ENCODE measurements at regions not wholly inside any gene's neighbourhood (a gene's known extent, or its start where the extent isn't known, plus 50 kb on each side); places are given as distances from the start of the nearest gene placed in this dataset.
A peak's percentile ranks its signal among the peaks of the same experiment; 100 is the strongest.

DNA sequence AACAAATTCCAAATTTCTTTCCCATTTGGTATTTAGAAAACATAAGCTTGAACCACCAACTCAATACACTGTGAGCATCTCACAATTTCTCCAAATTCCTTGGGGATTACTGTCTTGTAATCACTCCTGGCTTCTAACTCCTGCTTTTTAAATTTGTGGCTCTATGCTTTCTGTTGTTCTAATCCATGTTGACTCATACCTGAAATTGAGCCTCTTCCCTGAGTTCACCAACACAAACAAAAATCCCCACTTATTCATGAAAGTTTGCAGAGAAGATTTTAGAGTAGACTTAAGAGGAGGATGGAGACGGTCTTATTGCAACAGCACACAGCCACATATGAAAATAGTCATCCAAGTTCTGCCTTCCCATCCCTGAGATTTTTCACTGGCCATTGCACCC lies 252.5 kb downstream of the PTEN start:
- peak overlapping the region; percentile 60 for H3K4me2 ChIP-seq (ENCODE audit: low read depth, low read length, poor library complexity, severe bottlenecking)
- peaks cover 61% of the 10 kb centered on the region for H3F3A ChIP-seq (ENCODE audit: insufficient read depth)

DNA sequence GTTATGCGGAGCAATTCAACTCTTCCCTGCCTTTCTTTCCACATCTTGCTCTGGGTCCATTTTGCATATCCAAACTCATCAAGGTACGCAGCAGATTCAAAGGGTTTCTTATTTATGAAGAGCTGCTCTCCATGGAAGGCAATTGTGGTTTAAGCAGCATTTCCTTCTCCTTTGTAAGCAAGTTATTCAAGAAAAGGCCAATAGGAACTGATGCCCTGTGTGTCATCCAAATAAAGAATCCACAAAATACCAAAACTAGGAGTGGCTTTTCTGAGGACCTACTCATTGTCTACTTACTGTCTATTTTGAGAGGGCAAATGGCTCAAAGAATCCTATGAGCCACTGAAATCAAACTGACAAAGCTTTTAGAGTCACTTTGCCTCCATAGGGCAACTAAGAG lies 253.1 kb downstream of the PTEN start:
- H3K27ac ChIP-seq (ENCODE audit: low read depth, low read length) = peak overlapping the region; percentile 99
- H3K79me2 ChIP-seq (ENCODE audit: insufficient read depth, low read length) = peaks cover 10% of the 10 kb centered on the region; the same call in 1 of the 2 replicates

More for the DNA sequence above, 252.5 kb downstream of the PTEN start:
- Histone ChIP-seq H2AFZ (ENCODE audit: low read depth, low read length, severe bottlenecking) (no peak overlapping the region), H3K36me3 (ENCODE audit: low read length) (no peaks in the 10 kb centered on the region), H3K4me3 (ENCODE audit: insufficient read depth, low read length, poor library complexity, severe bottlenecking) (no peak overlapping the region), H3K9ac (ENCODE audit: low read length) (0 out of 2 replicates have a peak overlapping the region, but pooled peaks have one; percentile 1), H4K20me1 (ENCODE audit: low read depth, low read length) (no peaks in the 10 kb centered on the region), H3K9me2 (replicated peaks; ENCODE audit: insufficient read depth, low read length) (no peaks in the 10 kb centered on the region), H3K9me3 (ENCODE audit: insufficient read depth, low read length) (no peaks in the 10 kb centered on the region), H3K27ac (ENCODE audit: low read depth, low read length) (peak overlapping the region; percentile 99), H3K79me2 (ENCODE audit: insufficient read depth, low read length) (peaks cover 6% of the 10 kb centered on the region; the same call in 1 of the 2 replicates), H3K27me3 (ENCODE audit: low read length) (no peaks in the 10 kb centered on the region)
- TF ChIP-seq, protein P1, sequence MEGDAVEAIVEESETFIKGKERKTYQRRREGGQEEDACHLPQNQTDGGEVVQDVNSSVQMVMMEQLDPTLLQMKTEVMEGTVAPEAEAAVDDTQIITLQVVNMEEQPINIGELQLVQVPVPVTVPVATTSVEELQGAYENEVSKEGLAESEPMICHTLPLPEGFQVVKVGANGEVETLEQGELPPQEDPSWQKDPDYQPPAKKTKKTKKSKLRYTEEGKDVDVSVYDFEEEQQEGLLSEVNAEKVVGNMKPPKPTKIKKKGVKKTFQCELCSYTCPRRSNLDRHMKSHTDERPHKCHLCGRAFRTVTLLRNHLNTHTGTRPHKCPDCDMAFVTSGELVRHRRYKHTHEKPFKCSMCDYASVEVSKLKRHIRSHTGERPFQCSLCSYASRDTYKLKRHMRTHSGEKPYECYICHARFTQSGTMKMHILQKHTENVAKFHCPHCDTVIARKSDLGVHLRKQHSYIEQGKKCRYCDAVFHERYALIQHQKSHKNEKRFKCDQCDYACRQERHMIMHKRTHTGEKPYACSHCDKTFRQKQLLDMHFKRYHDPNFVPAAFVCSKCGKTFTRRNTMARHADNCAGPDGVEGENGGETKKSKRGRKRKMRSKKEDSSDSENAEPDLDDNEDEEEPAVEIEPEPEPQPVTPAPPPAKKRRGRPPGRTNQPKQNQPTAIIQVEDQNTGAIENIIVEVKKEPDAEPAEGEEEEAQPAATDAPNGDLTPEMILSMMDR (IDR thresholded peaks at IDR 0.05; ENCODE audit: insufficient read depth, low read length, poor library complexity, severe bottlenecking) = no peak
- no peak for TF ChIP-seq EZH2phosphoT487 (conservative IDR thresholded peaks at IDR 0.05; ENCODE audit: low read length)

DNA sequence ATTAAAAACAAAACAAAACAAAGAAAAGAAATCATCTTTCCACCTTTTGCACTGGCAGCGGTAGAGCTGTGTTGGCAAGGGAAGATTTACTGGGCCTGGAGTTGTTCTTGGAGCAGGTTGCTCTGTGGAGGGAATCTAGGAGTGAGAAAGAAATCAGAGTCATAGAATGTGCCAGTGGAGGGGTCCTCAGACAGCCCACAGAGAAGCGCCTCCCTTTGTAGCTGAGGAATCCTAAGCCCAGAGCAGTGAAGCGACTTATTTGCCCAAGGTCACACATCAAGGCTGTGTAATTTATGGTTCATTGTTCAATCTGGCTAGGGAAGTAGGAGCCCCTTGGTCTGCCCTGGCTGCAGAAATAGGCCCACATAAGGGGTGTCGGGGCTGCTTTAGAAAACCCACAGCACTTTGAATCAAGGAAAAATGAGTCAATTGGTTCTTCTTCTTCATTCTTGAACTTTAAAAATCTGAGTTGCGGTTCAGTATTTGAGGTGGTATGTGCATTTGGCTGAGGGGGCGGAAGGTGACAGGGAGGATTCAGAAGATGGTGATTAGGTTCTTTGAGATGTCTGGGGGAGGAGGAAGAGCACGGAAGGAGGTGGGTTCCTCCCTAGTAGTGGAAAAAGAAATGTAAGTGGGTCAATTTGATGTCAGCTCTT lies 253.7 kb downstream of the PTEN start:
- Histone ChIP-seq H3K36me3 (ENCODE audit: low read length) (no peaks in the 10 kb centered on the region), H3K27me3 (ENCODE audit: low read length) (no peaks in the 10 kb centered on the region), H3K4me3 (ENCODE audit: insufficient read depth, low read length, poor library complexity, severe bottlenecking) (no peak overlapping the region), H3K9ac (ENCODE audit: low read length) (peak overlapping the region; percentile 20), H3K9me3 (ENCODE audit: insufficient read depth, low read length) (no peaks in the 10 kb centered on the region), H3K79me2 (ENCODE audit: insufficient read depth, low read length) (peaks cover 10% of the 10 kb centered on the region; the same call in 1 of the 2 replicates), H3F3A (ENCODE audit: insufficient read depth) (peaks cover 56% of the 10 kb centered on the region), H2AFZ (ENCODE audit: low read depth, low read length, severe bottlenecking) (peak overlapping the region; percentile 5), H4K20me1 (ENCODE audit: low read depth, low read length) (no peaks in the 10 kb centered on the region), H3K9me2 (replicated peaks; ENCODE audit: insufficient read depth, low read length) (no peaks in the 10 kb centered on the region), H3K4me2 (ENCODE audit: low read depth, low read length, poor library complexity, severe bottlenecking) (peak overlapping the region; percentile 60), H3K27ac (ENCODE audit: low read depth, low read length) (peak overlapping the region; percentile 99)
- no peak for TF ChIP-seq EZH2phosphoT487 (conservative IDR thresholded peaks at IDR 0.05; ENCODE audit: low read length)
- TF ChIP-seq, protein P1 (IDR thresholded peaks at IDR 0.05; ENCODE audit: insufficient read depth, low read length, poor library complexity, severe bottlenecking) = no peak

More for the DNA sequence above, 253.1 kb downstream of the PTEN start:
- no peaks in the 10 kb centered on the region for H4K20me1 ChIP-seq (ENCODE audit: low read depth, low read length)
- H3K27me3 ChIP-seq (ENCODE audit: low read length) = no peaks in the 10 kb centered on the region
- H2AFZ ChIP-seq (ENCODE audit: low read depth, low read length, severe bottlenecking) = peak overlapping the region; percentile 5
- no peaks in the 10 kb centered on the region for H3K9me3 ChIP-seq (ENCODE audit: insufficient read depth, low read length)
- H3K36me3 ChIP-seq (ENCODE audit: low read length) = no peaks in the 10 kb centered on the region
- peaks cover 56% of the 10 kb centered on the region for H3F3A ChIP-seq (ENCODE audit: insufficient read depth)
- no peak overlapping the region for H3K4me3 ChIP-seq (ENCODE audit: insufficient read depth, low read length, poor library complexity, severe bottlenecking)
- H3K4me2 ChIP-seq (ENCODE audit: low read depth, low read length, poor library complexity, severe bottlenecking) = peak overlapping the region; percentile 60
- TF ChIP-seq EZH2phosphoT487 (conservative IDR thresholded peaks at IDR 0.05; ENCODE audit: low read length) = no peak
- TF ChIP-seq, protein P1 (IDR thresholded peaks at IDR 0.05; ENCODE audit: insufficient read depth, low read length, poor library complexity, severe bottlenecking) = no peak
- no peaks in the 10 kb centered on the region for H3K9me2 ChIP-seq (replicated peaks; ENCODE audit: insufficient read depth, low read length)
- peak overlapping the region; percentile 20 for H3K9ac ChIP-seq (ENCODE audit: low read length)

All from SU-DHL-6 (cell line).